Immature natural killer cell (primary cell): ENCODE measurements at regions not wholly inside any gene's neighbourhood (a gene's known extent, or its start where the extent isn't known, plus 50 kb on each side); places are given as distances from the start of the nearest gene placed in this dataset.

Experiments used
- DNase-seq, 3 donors: peaks; one replicate each; pipeline ENCODE4 v3.0.0; 2022; ENCODE audit warnings: mixed read lengths in 1 of 3
- H3K27ac Mint-ChIP-seq, 6 donors: one replicate each; pipeline ENCODE4 v1.8.0; 2020; ENCODE audit warnings: mixed read lengths in 6 of 6, mild to moderate bottlenecking in 5 of 6, inconsistent platforms in 4 of 6, moderate library complexity in 3 of 6
- H3K27me3 Mint-ChIP-seq, 3 donors: one replicate each; pipeline ENCODE4 v1.8.0; 2020 to 2021; ENCODE audit warnings: low read depth in 3 of 3, mild to moderate bottlenecking in 3 of 3, mixed read lengths in 3 of 3, moderate library complexity in 3 of 3, inconsistent platforms in 1 of 3
- H3K36me3 Mint-ChIP-seq, 3 donors: one replicate each; pipeline ENCODE4 v1.8.0; 2020; ENCODE audit warnings: mixed read lengths in 3 of 3, inconsistent platforms in 2 of 3, mild to moderate bottlenecking in 2 of 3
- H3K4me1 Mint-ChIP-seq, 2 donors: one replicate each; pipeline ENCODE4 v1.8.0; 2020; ENCODE audit warnings: inconsistent platforms in 2 of 2, mild to moderate bottlenecking in 2 of 2, mixed read lengths in 2 of 2, moderate library complexity in 1 of 2
- H3K4me3 Mint-ChIP-seq, 5 donors: one replicate each; pipeline ENCODE4 v1.8.0; 2020; ENCODE audit warnings: mild to moderate bottlenecking in 5 of 5, mixed read lengths in 5 of 5, inconsistent platforms in 3 of 5, moderate library complexity in 3 of 5
- H3K9me3 Mint-ChIP-seq, 6 donors: one replicate each; pipeline ENCODE4 v1.8.0; 2020; ENCODE audit warnings: mild to moderate bottlenecking in 6 of 6, mixed read lengths in 6 of 6, inconsistent platforms in 4 of 6, moderate library complexity in 3 of 6

DNA sequence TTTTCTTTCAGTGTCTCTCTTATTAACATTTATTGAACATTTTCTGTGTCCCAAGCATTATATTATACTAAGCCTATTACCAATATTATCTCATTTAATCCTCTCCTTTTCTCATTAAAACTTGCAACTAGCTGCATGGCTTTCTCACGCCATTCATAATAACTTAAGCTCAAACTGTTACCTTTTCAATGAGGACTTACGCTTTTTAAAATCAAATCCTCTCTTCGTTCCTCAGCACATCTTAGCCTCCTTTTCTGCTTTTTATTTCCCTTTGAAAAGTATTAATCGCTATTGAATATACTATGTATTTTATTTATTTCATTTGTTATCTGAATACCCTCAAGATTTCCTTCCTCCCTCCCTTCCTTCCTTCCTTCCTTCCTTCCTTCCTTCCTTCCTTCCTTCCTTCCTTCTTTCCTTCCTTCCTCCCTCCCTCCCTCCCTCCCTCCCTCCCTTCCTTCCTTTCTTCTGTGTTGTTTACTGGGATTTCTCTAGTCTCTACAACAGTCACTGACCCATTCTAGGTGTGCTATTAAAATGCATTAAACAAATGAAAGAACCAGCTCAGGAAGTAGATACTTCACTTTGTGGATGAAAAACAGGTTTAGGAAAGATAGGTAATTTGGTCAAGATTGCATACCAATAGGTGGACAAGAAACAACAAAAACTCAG is 294.1 kb upstream of the TUT7 start:
- Mint-ChIP-seq H3K4me1 (no peaks in the 10 kb centered on the region), H3K27me3 (peaks cover 1 to 6% (median 2%) of the 10 kb centered on the region in 3 donors), H3K27ac (no peak overlapping the region), H3K36me3 (peaks cover 0 to 5% (median 0%) of the 10 kb centered on the region in 3 donors), H3K4me3 (no peak overlapping the region), H3K9me3 (no peaks in the 10 kb centered on the region)
- no peak for DNase-seq

- peaks cover 0 to 1% (median 0%) of the 10 kb centered on the region in 3 donors for H3K27me3 Mint-ChIP-seq
- H3K36me3 Mint-ChIP-seq, result no peaks in the 10 kb centered on the region
- H3K27ac Mint-ChIP-seq, result no peak overlapping the region
- H3K4me1 Mint-ChIP-seq, result no peaks in the 10 kb centered on the region
- H3K9me3 Mint-ChIP-seq, result no peaks in the 10 kb centered on the region
- DNase-seq, result no peak
- no peak overlapping the region for H3K4me3 Mint-ChIP-seq
These were observed 291.1 kb upstream of the TUT7 start for GRCh38 chr9:86645303-86645702.

- no peaks in the 10 kb centered on the region for H3K36me3 Mint-ChIP-seq
- H3K4me3 Mint-ChIP-seq, result no peak overlapping the region
- H3K27me3 Mint-ChIP-seq, result peaks cover 0 to 1% (median 0%) of the 10 kb centered on the region in 3 donors
- no peak for DNase-seq
- H3K27ac Mint-ChIP-seq, result no peak overlapping the region
- no peaks in the 10 kb centered on the region for H3K9me3 Mint-ChIP-seq
- H3K4me1 Mint-ChIP-seq, result no peaks in the 10 kb centered on the region
These were observed 290.4 kb upstream of the TUT7 start for GRCh38 chr9:86644675-86645034.

DNA sequence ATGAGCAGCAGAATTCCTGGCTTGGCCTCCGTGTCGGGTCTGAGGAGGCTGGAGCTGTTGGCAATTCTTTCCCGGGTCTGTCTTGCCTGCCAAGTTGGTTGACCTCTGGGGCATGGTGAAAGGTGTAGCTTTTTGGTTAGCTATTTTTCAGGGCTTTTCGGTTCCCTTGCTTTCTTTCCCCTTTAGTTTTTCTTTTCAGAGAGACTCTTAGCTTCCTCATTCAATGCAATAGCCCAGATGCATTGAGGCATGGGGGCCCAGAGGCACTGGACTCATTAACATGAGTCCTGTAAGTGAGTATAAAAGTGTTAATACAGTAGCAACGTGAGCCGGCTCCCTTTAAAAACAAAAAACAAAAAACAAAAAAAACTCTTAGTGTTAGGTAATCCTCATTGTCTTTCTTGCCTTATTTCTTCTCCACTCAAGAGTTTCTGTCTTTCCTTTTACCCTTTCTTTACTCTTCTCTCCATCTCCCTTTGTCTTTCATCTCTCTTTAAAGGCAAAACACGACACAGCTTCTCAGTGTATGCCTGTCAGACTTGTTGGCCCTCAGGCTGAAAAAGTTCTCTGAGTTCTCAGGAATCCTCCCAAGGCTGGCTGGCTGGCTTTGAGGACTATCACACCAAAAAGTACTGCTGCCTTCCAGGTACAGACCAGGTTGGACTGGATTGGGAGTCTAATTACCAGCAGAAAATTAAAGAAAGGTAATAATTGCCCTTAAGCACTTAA is 289.9 kb upstream of the TUT7 start:
- Mint-ChIP-seq H3K27ac (no peak overlapping the region), H3K4me3 (no peak overlapping the region), H3K27me3 (peaks cover 0 to 3% (median 0%) of the 10 kb centered on the region in 3 donors), H3K4me1 (no peaks in the 10 kb centered on the region), H3K9me3 (no peaks in the 10 kb centered on the region), H3K36me3 (no peaks in the 10 kb centered on the region)
- no peak for DNase-seq

GRCh38 chr9:86642721-86643120 is 288.5 kb upstream of the TUT7 start:
- no peaks in the 10 kb centered on the region for H3K4me1 Mint-ChIP-seq
- DNase-seq, result no peak
- no peaks in the 10 kb centered on the region for H3K36me3 Mint-ChIP-seq
- no peaks in the 10 kb centered on the region for H3K9me3 Mint-ChIP-seq
- peaks cover 0 to 3% (median under 1%) of the 10 kb centered on the region in 3 donors for H3K27me3 Mint-ChIP-seq
- no peak overlapping the region for H3K27ac Mint-ChIP-seq
- H3K4me3 Mint-ChIP-seq, result no peak overlapping the region

- Mint-ChIP-seq H3K27ac (no peak overlapping the region), H3K27me3 (peaks cover 3 to 4% (median 4%) of the 10 kb centered on the region in 3 donors), H3K4me1 (peaks cover 0 to 6% of the 10 kb centered on the region in 2 donors), H3K9me3 (no peaks in the 10 kb centered on the region), H3K36me3 (no peaks in the 10 kb centered on the region), H3K4me3 (no peak overlapping the region)
- no peak for DNase-seq
These were observed 287.8 kb upstream of the TUT7 start for GRCh38 chr9:86641970-86642369.

- H3K4me1 Mint-ChIP-seq, result peaks cover 0 to 6% of the 10 kb centered on the region in 2 donors
- no peaks in the 10 kb centered on the region for H3K36me3 Mint-ChIP-seq
- no peaks in the 10 kb centered on the region for H3K9me3 Mint-ChIP-seq
- H3K27me3 Mint-ChIP-seq, result peaks cover 3 to 12% (median 6%) of the 10 kb centered on the region in 3 donors
- no peak overlapping the region for H3K4me3 Mint-ChIP-seq
- no peak overlapping the region for H3K27ac Mint-ChIP-seq
- DNase-seq, result no peak
These were observed 285.7 kb upstream of the TUT7 start for GRCh38 chr9:86639899-86640379.

DNA sequence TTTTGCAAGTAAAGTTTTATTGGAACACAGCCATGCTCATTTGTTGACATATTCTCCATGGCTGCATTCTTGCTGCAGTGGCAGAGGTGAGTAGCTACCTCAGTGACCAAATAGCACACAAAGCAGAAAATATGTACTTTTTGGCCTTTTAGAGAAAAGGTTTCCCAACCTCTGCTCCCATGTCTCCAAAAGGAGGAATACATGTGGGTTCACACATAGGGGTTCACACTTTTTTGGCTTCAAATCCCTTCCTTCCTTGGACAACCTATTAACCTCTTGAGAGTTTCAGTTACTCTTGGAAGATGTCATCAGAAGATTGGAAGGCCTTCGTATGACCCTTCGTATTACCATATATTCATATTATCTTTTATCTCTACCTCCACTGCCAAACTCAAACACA is 285.1 kb upstream of the TUT7 start:
- no peak for DNase-seq
- H3K36me3 Mint-ChIP-seq, result no peaks in the 10 kb centered on the region
- peaks cover 3 to 12% (median 10%) of the 10 kb centered on the region in 3 donors for H3K27me3 Mint-ChIP-seq
- no peaks in the 10 kb centered on the region for H3K9me3 Mint-ChIP-seq
- peaks cover 0 to 6% of the 10 kb centered on the region in 2 donors for H3K4me1 Mint-ChIP-seq
- H3K27ac Mint-ChIP-seq, result no peak overlapping the region
- H3K4me3 Mint-ChIP-seq, result no peak overlapping the region

- DNase-seq, result no peak
- no peak overlapping the region for H3K27ac Mint-ChIP-seq
- H3K4me1 Mint-ChIP-seq, result peaks cover 0 to 6% of the 10 kb centered on the region in 2 donors
- no peaks in the 10 kb centered on the region for H3K9me3 Mint-ChIP-seq
- H3K36me3 Mint-ChIP-seq, result no peaks in the 10 kb centered on the region
- H3K27me3 Mint-ChIP-seq, result peaks cover 3 to 13% (median 10%) of the 10 kb centered on the region in 3 donors
- no peak overlapping the region for H3K4me3 Mint-ChIP-seq
These were observed 283.9 kb upstream of the TUT7 start for GRCh38 chr9:86638109-86638508.

DNA sequence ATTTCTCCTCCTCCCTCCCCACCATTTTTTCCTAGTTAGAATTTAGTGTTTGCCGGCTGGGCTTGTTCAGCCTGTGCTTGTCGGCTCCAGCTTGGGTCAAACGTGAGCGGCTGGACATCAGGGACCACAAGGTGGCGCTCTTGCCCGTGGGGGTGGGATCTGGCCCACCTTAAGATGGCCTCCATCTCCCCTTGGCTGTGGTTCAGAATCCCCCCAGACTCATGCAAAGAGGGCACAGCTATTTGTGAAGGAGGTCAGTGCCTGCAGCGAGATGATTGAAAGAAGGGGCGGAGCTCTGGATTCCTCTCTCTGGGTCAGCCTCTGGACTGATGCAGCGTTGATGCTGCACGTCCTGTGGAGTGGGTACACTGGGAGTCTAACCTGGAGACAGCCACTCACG is 283.3 kb upstream of the TUT7 start:
- Mint-ChIP-seq H3K4me1 (peaks cover 0 to 6% of the 10 kb centered on the region in 2 donors), H3K9me3 (no peaks in the 10 kb centered on the region), H3K4me3 (no peak overlapping the region), H3K27ac (no peak overlapping the region), H3K36me3 (no peaks in the 10 kb centered on the region), H3K27me3 (peaks cover 3 to 13% (median 10%) of the 10 kb centered on the region in 3 donors)
- peak; percentile 4 to 24 (median 11) for DNase-seq

GRCh38 chr9:86636519-86636918 is 282.3 kb upstream of the TUT7 start:
- Mint-ChIP-seq H3K4me1 (peaks cover 0 to 6% of the 10 kb centered on the region in 2 donors), H3K9me3 (no peaks in the 10 kb centered on the region), H3K36me3 (no peaks in the 10 kb centered on the region), H3K4me3 (no peak overlapping the region), H3K27me3 (peaks cover 3 to 13% (median 10%) of the 10 kb centered on the region in 3 donors), H3K27ac (no peak overlapping the region)
- DNase-seq, result no peak

GRCh38 chr9:86636038-86636437 is 281.8 kb upstream of the TUT7 start:
- H3K36me3 Mint-ChIP-seq, result no peaks in the 10 kb centered on the region
- no peaks in the 10 kb centered on the region for H3K9me3 Mint-ChIP-seq
- H3K4me3 Mint-ChIP-seq, result no peak overlapping the region
- DNase-seq, result no peak
- no peak overlapping the region for H3K27ac Mint-ChIP-seq
- H3K4me1 Mint-ChIP-seq, result peaks cover 0 to 6% of the 10 kb centered on the region in 2 donors
- peaks cover 3 to 13% (median 10%) of the 10 kb centered on the region in 3 donors for H3K27me3 Mint-ChIP-seq

DNA sequence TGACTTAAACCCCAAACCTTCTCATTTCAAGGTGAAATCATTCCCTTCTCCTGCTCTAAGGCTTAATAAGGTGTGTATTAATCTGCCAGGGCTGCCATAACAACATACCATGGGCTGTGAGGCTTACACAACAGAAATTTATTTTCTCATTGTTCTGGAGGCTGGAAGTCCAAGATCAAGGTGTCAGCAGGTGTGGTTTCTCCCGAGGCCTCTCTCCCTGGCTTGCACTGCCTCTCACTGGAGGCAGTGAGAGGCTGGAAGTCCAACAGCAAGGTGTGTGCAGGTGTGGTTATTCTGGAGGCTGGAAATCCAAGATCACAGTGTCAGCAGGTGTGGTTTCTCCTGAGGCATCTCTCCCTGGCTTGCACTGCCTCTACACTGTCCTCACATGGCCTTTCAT is 280.3 kb upstream of the TUT7 start:
- DNase-seq, result no peak
- Mint-ChIP-seq H3K27ac (no peak overlapping the region), H3K4me1 (peaks cover 0 to 6% of the 10 kb centered on the region in 2 donors), H3K9me3 (no peaks in the 10 kb centered on the region), H3K4me3 (no peak overlapping the region), H3K36me3 (no peaks in the 10 kb centered on the region), H3K27me3 (peaks cover 2 to 13% (median 10%) of the 10 kb centered on the region in 3 donors)

GRCh38 chr9:86633945-86634344 is 279.7 kb upstream of the TUT7 start:
- H3K27ac Mint-ChIP-seq, result no peak overlapping the region
- no peak overlapping the region for H3K4me3 Mint-ChIP-seq
- H3K9me3 Mint-ChIP-seq, result no peaks in the 10 kb centered on the region
- no peaks in the 10 kb centered on the region for H3K36me3 Mint-ChIP-seq
- H3K27me3 Mint-ChIP-seq, result peaks cover 1 to 13% (median 10%) of the 10 kb centered on the region in 3 donors
- peaks cover 0 to 6% of the 10 kb centered on the region in 2 donors for H3K4me1 Mint-ChIP-seq
- DNase-seq, result no peak
